ENCODE measurements at regions not wholly inside any gene's neighbourhood (a gene's known extent, or its start where the extent isn't known, plus 50 kb on each side); places are given as distances from the start of the nearest gene placed in this dataset.

GRCh38 chr5:3825531-3826451, 230.2 kb downstream of the IRX1 start:
- no peak for DNase-seq (ENCODE audit: low read depth)

- no peak for DNase-seq (ENCODE audit: low read depth)
Measured at GRCh38 chr5:3827624-3828023, 232.0 kb downstream of the IRX1 start.

GRCh38 chr5:3828761-3829160, 233.1 kb downstream of the IRX1 start:
- DNase-seq (ENCODE audit: low read depth): no peak

- no peak for DNase-seq (ENCODE audit: low read depth)
Measured at GRCh38 chr5:3833566-3833965, 237.9 kb downstream of the IRX1 start.

- DNase-seq (ENCODE audit: low read depth): no peak
Measured at GRCh38 chr5:3835811-3836210, 240.2 kb downstream of the IRX1 start.

- no peak for DNase-seq (ENCODE audit: low read depth)
Measured at GRCh38 chr5:3836528-3836927, 240.9 kb downstream of the IRX1 start.

GRCh38 chr5:3837506-3837905, 241.9 kb downstream of the IRX1 start:
- DNase-seq (ENCODE audit: low read depth): no peak

- no peak for DNase-seq (ENCODE audit: low read depth)
Measured at GRCh38 chr5:3839151-3839550, 243.5 kb downstream of the IRX1 start.

DNA sequence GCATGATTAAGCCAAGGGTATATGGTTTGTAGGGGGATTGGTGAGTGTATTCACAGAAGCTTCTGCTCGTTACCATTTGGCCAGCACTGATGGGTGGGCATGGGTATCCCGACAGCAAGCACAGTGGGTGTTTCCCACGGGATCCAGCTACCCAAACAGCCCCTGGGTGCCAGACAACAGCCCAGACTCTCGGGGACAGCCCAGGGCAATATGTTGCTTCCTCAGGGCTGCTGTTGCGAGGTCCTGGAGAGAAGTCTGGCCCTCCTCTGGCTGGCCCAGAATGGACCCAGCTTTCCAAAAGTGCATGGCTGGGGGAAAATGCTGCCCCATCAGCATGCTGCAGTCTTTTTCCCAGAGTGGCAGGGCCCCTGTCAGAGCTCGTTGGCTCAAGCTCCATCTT, 247.0 kb downstream of the IRX1 start:
- no peak for DNase-seq (ENCODE audit: low read depth)

DNA sequence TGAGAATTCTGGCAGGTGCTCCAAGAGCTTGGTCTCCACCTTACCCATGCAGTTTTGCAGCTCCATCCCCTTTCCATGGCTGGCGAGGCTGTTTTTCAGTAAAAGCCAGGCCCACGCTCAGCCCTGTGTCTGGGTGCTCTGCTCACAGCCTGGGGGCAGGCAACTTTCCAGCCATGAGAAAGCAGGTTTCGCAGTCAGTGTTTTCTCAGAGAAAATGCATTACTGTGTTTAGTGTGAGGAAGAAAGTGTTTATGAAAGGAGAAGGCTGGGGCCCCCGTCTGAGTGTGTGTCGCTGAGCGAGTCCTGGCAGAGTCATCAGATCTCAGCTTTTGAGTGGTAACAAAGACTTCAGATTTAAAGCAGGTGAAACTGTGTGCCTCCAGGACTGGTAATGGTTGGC, 248.1 kb downstream of the IRX1 start:
- DNase-seq (ENCODE audit: low read depth): no peak

DNA sequence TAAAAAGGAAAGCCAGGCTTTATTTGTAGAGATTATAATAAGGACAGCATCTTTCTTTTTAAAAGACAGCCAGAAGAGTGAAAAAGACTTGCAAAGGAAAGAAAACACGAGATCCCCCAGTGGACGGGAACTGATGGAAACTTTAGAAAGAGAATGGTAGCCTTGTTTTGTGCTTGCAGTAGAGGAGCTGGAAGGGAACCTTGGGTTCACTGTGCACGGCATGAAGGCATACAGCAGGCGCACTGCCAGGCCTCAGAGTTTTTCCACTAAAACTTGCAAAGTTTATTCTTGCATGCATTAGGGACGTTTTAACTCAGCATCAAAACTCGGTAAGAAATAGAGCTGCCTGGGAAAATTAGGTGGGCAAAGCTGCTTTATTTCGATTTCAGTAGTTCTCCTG, 248.6 kb downstream of the IRX1 start:
- no peak for DNase-seq (ENCODE audit: low read depth)

GRCh38 chr5:3845230-3845629, 249.6 kb downstream of the IRX1 start:
- DNase-seq (ENCODE audit: low read depth): no peak

- no peak for DNase-seq (ENCODE audit: low read depth)
Measured at GRCh38 chr5:3852161-3852916, 256.7 kb downstream of the IRX1 start.

DNA sequence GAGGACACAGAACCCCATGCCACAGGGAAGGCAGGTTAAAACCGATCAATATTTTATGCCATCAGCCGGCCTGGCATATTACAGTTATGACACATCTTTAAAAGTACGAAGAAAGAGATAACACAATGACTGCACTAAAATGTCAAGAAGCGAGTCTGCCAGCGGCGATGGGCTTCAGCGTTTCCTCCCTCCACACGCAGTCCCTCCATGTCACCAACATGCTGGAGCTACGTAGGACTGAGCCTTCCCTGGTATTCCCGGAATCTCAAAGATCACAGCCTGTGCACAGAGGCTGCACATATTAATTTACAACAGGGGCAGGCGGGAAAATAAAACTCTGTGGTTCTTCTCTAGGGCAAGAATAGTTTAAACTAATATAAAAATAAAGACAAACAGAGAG, 257.7 kb downstream of the IRX1 start:
- no peak for DNase-seq (ENCODE audit: low read depth)

DNA sequence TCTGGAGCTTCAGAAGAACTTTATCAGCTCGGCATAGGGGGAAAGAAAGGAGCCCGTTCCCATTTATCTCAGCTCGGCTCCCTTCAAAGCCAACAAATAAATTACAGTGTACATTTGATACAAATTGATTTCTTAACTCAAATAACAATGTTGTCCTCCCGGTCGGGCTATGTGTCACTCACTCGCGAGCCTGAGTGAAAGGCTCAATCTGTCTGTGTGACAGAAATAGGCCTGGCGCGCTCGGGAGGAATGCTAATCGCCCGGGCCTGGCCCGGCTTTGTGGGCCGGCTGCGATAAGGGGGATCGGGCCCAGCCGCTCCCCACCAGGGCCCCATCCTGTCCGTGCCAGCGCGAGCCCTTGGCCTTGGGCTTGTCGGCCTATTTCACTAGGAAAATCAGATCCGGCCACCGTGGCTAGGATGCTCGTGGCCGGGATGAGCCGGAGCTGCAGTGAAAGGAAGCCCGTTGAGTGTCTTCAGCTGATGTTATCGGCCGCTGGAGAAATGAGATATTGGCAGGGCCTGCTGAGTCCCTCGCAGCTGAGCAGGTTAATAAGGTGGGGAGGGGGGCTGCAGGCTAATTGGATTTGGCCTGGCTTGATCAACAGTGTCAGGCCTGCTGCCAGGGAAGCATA, 258.7 kb downstream of the IRX1 start:
- no peak for DNase-seq (ENCODE audit: low read depth)

- DNase-seq (ENCODE audit: low read depth): no peak
Measured at GRCh38 chr5:3856036-3856435, 260.4 kb downstream of the IRX1 start.

- DNase-seq (ENCODE audit: low read depth): no peak
Measured at GRCh38 chr5:3858524-3858923, 262.9 kb downstream of the IRX1 start.

DNA sequence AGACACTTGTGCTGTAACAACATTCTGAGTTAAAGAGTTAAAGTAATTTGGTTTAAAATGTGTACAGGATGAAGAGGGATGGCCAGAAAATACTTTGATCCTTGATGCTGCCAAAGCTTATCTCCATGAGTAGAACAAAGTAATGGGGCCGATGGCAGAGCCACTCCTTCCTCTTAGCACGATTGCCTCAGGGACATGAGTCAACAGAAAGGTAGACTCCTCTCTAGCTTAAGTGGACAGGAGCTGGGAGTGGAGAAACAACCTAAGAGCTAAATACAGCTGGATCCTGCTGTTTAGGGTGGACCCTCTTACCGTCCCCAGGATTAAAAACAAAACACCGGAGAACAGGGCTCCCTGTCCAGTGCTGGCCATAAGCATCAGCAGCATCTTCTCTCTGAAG, 267.3 kb downstream of the IRX1 start:
- no peak for DNase-seq (ENCODE audit: low read depth)

GRCh38 chr5:3875144-3875543, 279.5 kb downstream of the IRX1 start:
- no peak for DNase-seq (ENCODE audit: low read depth)

DNA sequence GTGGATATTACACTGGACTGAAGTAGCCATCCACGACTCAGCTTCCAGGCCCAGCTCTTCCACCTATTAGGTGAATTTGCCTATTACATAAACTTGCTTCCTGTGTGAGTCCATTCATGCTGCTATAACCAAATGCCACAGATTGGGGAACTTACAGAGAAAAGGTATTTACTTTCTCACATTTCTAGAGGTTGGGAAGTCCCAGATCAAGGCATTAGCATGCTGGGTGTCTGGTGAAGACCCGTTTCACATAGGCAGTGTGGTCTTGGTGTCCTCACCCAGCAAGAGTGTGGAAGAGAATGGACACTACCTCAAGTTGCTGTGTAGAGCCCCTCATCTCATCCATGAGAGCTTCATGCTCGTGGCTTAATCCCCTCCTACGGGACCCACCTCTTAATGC, 282.6 kb downstream of the IRX1 start:
- no peak for DNase-seq (ENCODE audit: low read depth)

DNA sequence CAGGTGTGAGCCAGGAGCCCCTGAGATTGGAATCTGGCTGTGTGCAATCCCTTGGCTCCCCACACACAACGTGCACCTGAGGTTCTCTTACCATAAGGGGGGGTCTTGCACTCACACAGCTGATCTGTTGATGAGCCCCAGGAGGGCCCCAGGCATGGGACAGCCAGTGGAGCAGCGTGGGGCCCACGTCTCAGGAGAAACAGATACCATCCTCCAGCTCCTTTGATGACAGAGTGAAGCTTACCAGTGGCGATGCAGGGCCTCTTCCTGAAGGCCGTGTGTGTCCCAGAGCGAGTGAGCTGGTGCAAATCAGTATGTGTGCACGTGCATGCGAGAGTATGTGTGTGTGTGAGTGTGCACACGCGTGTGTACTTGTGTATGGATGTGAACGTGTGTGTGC, 287.4 kb downstream of the IRX1 start:
- DNase-seq (ENCODE audit: low read depth): no peak

GRCh38 chr5:3886524-3887451, 291.2 kb downstream of the IRX1 start:
- DNase-seq (ENCODE audit: low read depth): no peak

All from activated T-cell treated with anti-CD3 and anti-CD28 coated beads for 48 hours (primary cell).